ENCODE measurements at regions not wholly inside any gene's neighbourhood (a gene's known extent, or its start where the extent isn't known, plus 50 kb on each side); places are given as distances from the start of the nearest gene placed in this dataset.

GRCh38 chr9:80465556-80465955 lies 893.8 kb downstream of the TLE4 start:
- no peak overlapping the region for H3K4me3 Mint-ChIP-seq
- H3K27me3 Mint-ChIP-seq, result no peaks in the 10 kb centered on the region
- H3K4me1 Mint-ChIP-seq (ENCODE audit: low read depth), result no peaks in the 10 kb centered on the region
- no peak overlapping the region for H3K27ac Mint-ChIP-seq
- no peaks in the 10 kb centered on the region for H3K36me3 Mint-ChIP-seq
- H3K9me3 Mint-ChIP-seq (ENCODE audit: low read depth), result peaks cover 3% of the 10 kb centered on the region

GRCh38 chr9:80449513-80449912 lies 877.7 kb downstream of the TLE4 start:
- Mint-ChIP-seq H3K4me1 (ENCODE audit: low read depth) (no peaks in the 10 kb centered on the region), H3K36me3 (no peaks in the 10 kb centered on the region), H3K27ac (no peak overlapping the region), H3K9me3 (ENCODE audit: low read depth) (peaks cover 9% of the 10 kb centered on the region), H3K4me3 (no peak overlapping the region), H3K27me3 (peaks cover 2% of the 10 kb centered on the region)

GRCh38 chr9:80448996-80449395 lies 877.2 kb downstream of the TLE4 start:
- H3K27ac Mint-ChIP-seq, result no peak overlapping the region
- peaks cover 6% of the 10 kb centered on the region for H3K9me3 Mint-ChIP-seq (ENCODE audit: low read depth)

GRCh38 chr9:80447876-80448275 lies 876.1 kb downstream of the TLE4 start:
- peaks cover 3% of the 10 kb centered on the region for H3K9me3 Mint-ChIP-seq (ENCODE audit: low read depth)
- H3K4me3 Mint-ChIP-seq, result no peak overlapping the region
- peaks cover 2% of the 10 kb centered on the region for H3K27me3 Mint-ChIP-seq
- no peak overlapping the region for H3K27ac Mint-ChIP-seq
- no peaks in the 10 kb centered on the region for H3K4me1 Mint-ChIP-seq (ENCODE audit: low read depth)
- H3K36me3 Mint-ChIP-seq, result no peaks in the 10 kb centered on the region

More at GRCh38 chr9:80448996-80449395, 877.2 kb downstream of the TLE4 start:
- Mint-ChIP-seq H3K4me3 (no peak overlapping the region), H3K4me1 (ENCODE audit: low read depth) (no peaks in the 10 kb centered on the region), H3K27me3 (peaks cover 2% of the 10 kb centered on the region), H3K36me3 (no peaks in the 10 kb centered on the region)

- Mint-ChIP-seq H3K9me3 (ENCODE audit: low read depth) (no peaks in the 10 kb centered on the region), H3K27ac (no peak overlapping the region), H3K27me3 (no peaks in the 10 kb centered on the region), H3K4me3 (no peak overlapping the region), H3K36me3 (no peaks in the 10 kb centered on the region), H3K4me1 (ENCODE audit: low read depth) (no peaks in the 10 kb centered on the region)
Observed at GRCh38 chr9:80440724-80441123, 869.0 kb downstream of the TLE4 start.

- no peak overlapping the region for H3K4me3 Mint-ChIP-seq
- H3K4me1 Mint-ChIP-seq (ENCODE audit: low read depth), result no peaks in the 10 kb centered on the region
- no peaks in the 10 kb centered on the region for H3K36me3 Mint-ChIP-seq
- no peak overlapping the region for H3K27ac Mint-ChIP-seq
- H3K9me3 Mint-ChIP-seq (ENCODE audit: low read depth), result peaks cover 8% of the 10 kb centered on the region
- H3K27me3 Mint-ChIP-seq, result no peaks in the 10 kb centered on the region
Observed at GRCh38 chr9:80437825-80438224, 866.1 kb downstream of the TLE4 start.

- Mint-ChIP-seq H3K4me3 (no peak overlapping the region), H3K27ac (no peak overlapping the region), H3K36me3 (no peaks in the 10 kb centered on the region), H3K9me3 (ENCODE audit: low read depth) (peaks cover 8% of the 10 kb centered on the region), H3K4me1 (ENCODE audit: low read depth) (no peaks in the 10 kb centered on the region), H3K27me3 (no peaks in the 10 kb centered on the region)
Observed at GRCh38 chr9:80437091-80437640, 865.4 kb downstream of the TLE4 start.

GRCh38 chr9:80435591-80435990 lies 863.8 kb downstream of the TLE4 start:
- Mint-ChIP-seq H3K4me3 (no peak overlapping the region), H3K9me3 (ENCODE audit: low read depth) (peaks cover 8% of the 10 kb centered on the region), H3K4me1 (ENCODE audit: low read depth) (no peaks in the 10 kb centered on the region), H3K27ac (no peak overlapping the region), H3K36me3 (no peaks in the 10 kb centered on the region), H3K27me3 (no peaks in the 10 kb centered on the region)

GRCh38 chr9:80426992-80427391 lies 855.2 kb downstream of the TLE4 start:
- Mint-ChIP-seq H3K4me3 (no peak overlapping the region), H3K9me3 (ENCODE audit: low read depth) (peaks cover 11% of the 10 kb centered on the region), H3K27ac (no peak overlapping the region), H3K4me1 (ENCODE audit: low read depth) (no peaks in the 10 kb centered on the region), H3K27me3 (no peaks in the 10 kb centered on the region), H3K36me3 (no peaks in the 10 kb centered on the region)

GRCh38 chr9:80417211-80417773 lies 845.5 kb downstream of the TLE4 start:
- no peaks in the 10 kb centered on the region for H3K27me3 Mint-ChIP-seq
- H3K4me1 Mint-ChIP-seq (ENCODE audit: low read depth), result no peaks in the 10 kb centered on the region
- H3K9me3 Mint-ChIP-seq (ENCODE audit: low read depth), result peaks cover 28% of the 10 kb centered on the region
- no peak overlapping the region for H3K27ac Mint-ChIP-seq
- H3K4me3 Mint-ChIP-seq, result no peak overlapping the region
- H3K36me3 Mint-ChIP-seq, result no peaks in the 10 kb centered on the region

- H3K4me3 Mint-ChIP-seq, result no peak overlapping the region
- no peaks in the 10 kb centered on the region for H3K27me3 Mint-ChIP-seq
- peaks cover 9% of the 10 kb centered on the region for H3K9me3 Mint-ChIP-seq (ENCODE audit: low read depth)
- H3K36me3 Mint-ChIP-seq, result no peaks in the 10 kb centered on the region
- no peak overlapping the region for H3K27ac Mint-ChIP-seq
- no peaks in the 10 kb centered on the region for H3K4me1 Mint-ChIP-seq (ENCODE audit: low read depth)
Observed at GRCh38 chr9:80410106-80410505, 838.3 kb downstream of the TLE4 start.

- no peak overlapping the region for H3K4me3 Mint-ChIP-seq
- H3K27ac Mint-ChIP-seq, result no peak overlapping the region
- H3K4me1 Mint-ChIP-seq (ENCODE audit: low read depth), result no peaks in the 10 kb centered on the region
- peaks cover 14% of the 10 kb centered on the region for H3K9me3 Mint-ChIP-seq (ENCODE audit: low read depth)
- no peaks in the 10 kb centered on the region for H3K27me3 Mint-ChIP-seq
- no peaks in the 10 kb centered on the region for H3K36me3 Mint-ChIP-seq
Observed at GRCh38 chr9:80407220-80407619, 835.5 kb downstream of the TLE4 start.

GRCh38 chr9:80401243-80401642 lies 829.5 kb downstream of the TLE4 start:
- no peak overlapping the region for H3K27ac Mint-ChIP-seq

GRCh38 chr9:80400624-80401230 lies 829.0 kb downstream of the TLE4 start:
- Mint-ChIP-seq H3K36me3 (no peaks in the 10 kb centered on the region), H3K27me3 (no peaks in the 10 kb centered on the region), H3K9me3 (ENCODE audit: low read depth) (peaks cover 5% of the 10 kb centered on the region), H3K27ac (no peak overlapping the region), H3K4me1 (ENCODE audit: low read depth) (no peaks in the 10 kb centered on the region), H3K4me3 (no peak overlapping the region)

More at GRCh38 chr9:80401243-80401642, 829.5 kb downstream of the TLE4 start:
- no peaks in the 10 kb centered on the region for H3K36me3 Mint-ChIP-seq
- H3K4me1 Mint-ChIP-seq (ENCODE audit: low read depth), result no peaks in the 10 kb centered on the region
- peaks cover 5% of the 10 kb centered on the region for H3K9me3 Mint-ChIP-seq (ENCODE audit: low read depth)
- H3K4me3 Mint-ChIP-seq, result no peak overlapping the region
- H3K27me3 Mint-ChIP-seq, result no peaks in the 10 kb centered on the region

GRCh38 chr9:80399606-80400005 lies 827.8 kb downstream of the TLE4 start:
- H3K36me3 Mint-ChIP-seq, result no peaks in the 10 kb centered on the region

GRCh38 chr9:80387828-80388227 lies 816.1 kb downstream of the TLE4 start:
- Mint-ChIP-seq H3K27me3 (no peaks in the 10 kb centered on the region), H3K9me3 (ENCODE audit: low read depth) (peaks cover under 1% of the 10 kb centered on the region), H3K36me3 (no peaks in the 10 kb centered on the region), H3K27ac (no peak overlapping the region), H3K4me3 (no peak overlapping the region), H3K4me1 (ENCODE audit: low read depth) (no peaks in the 10 kb centered on the region)

More at GRCh38 chr9:80399606-80400005, 827.8 kb downstream of the TLE4 start:
- H3K27me3 Mint-ChIP-seq, result no peaks in the 10 kb centered on the region
- H3K4me1 Mint-ChIP-seq (ENCODE audit: low read depth), result no peaks in the 10 kb centered on the region
- peaks cover 5% of the 10 kb centered on the region for H3K9me3 Mint-ChIP-seq (ENCODE audit: low read depth)
- no peak overlapping the region for H3K4me3 Mint-ChIP-seq
- H3K27ac Mint-ChIP-seq, result no peak overlapping the region
